Kidney epithelial cell (primary cell): ENCODE measurements at regions not wholly inside any gene's neighbourhood (a gene's known extent, or its start where the extent isn't known, plus 50 kb on each side); places are given as distances from the start of the nearest gene placed in this dataset.
"Not testable (repeated sequence)": the region's sequence is repeated elsewhere in the genome, so short reads cannot be mapped to it uniquely, and the experiment has no call there.

Source experiments
- DNase-seq: peaks from one replicate; pipeline ENCODE4 v3.0.0-alpha.2; 2010; ENCODE audit warnings: low read depth
- H3K27me3 ChIP-seq: 2 replicates; pipeline ENCODE4 v1.6.0; 2011; ENCODE audit warnings: low read length; ENCODE audit not compliant: control insufficient read depth, insufficient read depth
- H3K36me3 ChIP-seq: 2 replicates; pipeline ENCODE4 v1.5.1; 2011; ENCODE audit warnings: low read length; ENCODE audit not compliant: control insufficient read depth, insufficient read depth
- H3K4me3 ChIP-seq: 2 replicates; pipeline ENCODE4 v1.5.1; 2011; ENCODE audit warnings: low read depth, mild to moderate bottlenecking, control low read depth, low read length
- CTCF ChIP-seq: IDR thresholded peaks from 2 replicates; pipeline ENCODE4 v1.5.1; 2011; ENCODE audit warnings: mild to moderate bottlenecking, moderate library complexity, low read length, control low read depth, inconsistent platforms; ENCODE audit not compliant: insufficient read depth, poor library complexity, severe bottlenecking

- DNase-seq: no peak
- no peak for TF ChIP-seq CTCF
- Histone ChIP-seq H3K27me3 (no peaks in the 10 kb centered on the region), H3K36me3 (no peaks in the 10 kb centered on the region), H3K4me3 (no peak overlapping the region)
These were observed 127.8 kb downstream of the TRIM43 start for GRCh38 chr2:95719473-95720060.

GRCh38 chr2:95721726-95722125, 129.9 kb downstream of the TRIM43 start:
- Histone ChIP-seq H3K4me3 (no peak overlapping the region), H3K27me3 (no peaks in the 10 kb centered on the region), H3K36me3 (no peaks in the 10 kb centered on the region)
- TF ChIP-seq CTCF: no peak
- no peak for DNase-seq

- Histone ChIP-seq H3K4me3 (no peak overlapping the region), H3K27me3 (no peaks in the 10 kb centered on the region), H3K36me3 (no peaks in the 10 kb centered on the region)
- no peak for TF ChIP-seq CTCF
- DNase-seq: no peak
These were observed 130.4 kb downstream of the TRIM43 start for GRCh38 chr2:95722131-95722697.

- DNase-seq, H3K4me3 ChIP-seq, H3K27me3 ChIP-seq, H3K36me3 ChIP-seq: not testable (repeated sequence)
These were observed 131.9 kb downstream of the TRIM43 start for GRCh38 chr2:95723627-95724210.

- not testable (repeated sequence) for H3K36me3 ChIP-seq, DNase-seq, H3K27me3 ChIP-seq, H3K4me3 ChIP-seq
These were observed 133.4 kb downstream of the TRIM43 start for GRCh38 chr2:95725191-95725590.

GRCh38 chr2:95725677-95726076, 133.9 kb downstream of the TRIM43 start:
- not testable (repeated sequence) for H3K27me3 ChIP-seq, H3K4me3 ChIP-seq, DNase-seq, H3K36me3 ChIP-seq

GRCh38 chr2:95727420-95727819, 135.6 kb downstream of the TRIM43 start:
- H3K36me3 ChIP-seq, H3K27me3 ChIP-seq, DNase-seq, H3K4me3 ChIP-seq: not testable (repeated sequence)
